GM12878 (cell line): ENCODE measurements at regions not wholly inside any gene's neighbourhood (a gene's known extent, or its start where the extent isn't known, plus 50 kb on each side); places are given as distances from the start of the nearest gene placed in this dataset.

ENCODE experiments used
- ATAC-seq: fragments of 200-7000 bp; cut with Tn5 transposase; 3 replicates; pipeline ENCODE4 v1.9.1; 2020; ENCODE audit warnings: mild to moderate bottlenecking, moderate library complexity
- BruUV-seq: library from RNA; stranded (reverse); fragments of 400-500 nt; replicated peaks from 2 replicates; lab custom pipeline; 2021; lab: Mats Ljungman, UMichigan
- CTCF ChIA-PET: fragments of 300-600 bp; sonication (Branson Sonifier 250); formaldehyde crosslinking; extraction: SDS; loops from one replicate; lab custom pipeline; 2021; ENCODE audit warnings: inconsistent platforms; lab: Yijun Ruan, JAX
- POLR2A ChIA-PET: fragments of 350-600 bp; formaldehyde crosslinking; extraction: SDS; loops from one replicate; lab custom pipeline; 2021; ENCODE audit warnings: inconsistent platforms; lab: Charles Lee
- RAD21 ChIA-PET: fragments of 300-600 bp; sonication (Branson Sonifier 250); formaldehyde crosslinking; loops from one replicate; lab custom pipeline; 2023; ENCODE audit warnings: antibody characterized with exemption; ENCODE audit not compliant: unreplicated experiment; lab: Charles Lee
- SMC1A ChIA-PET: fragments of 300-600 bp; sonication (Branson Sonifier 250); formaldehyde crosslinking; loops from one replicate; lab custom pipeline; 2023; ENCODE audit not compliant: unreplicated experiment, uncharacterized antibody; lab: Charles Lee
- DNase-seq: peaks from one replicate; pipeline ENCODE4 v3.0.0-alpha.2; 2011; ENCODE audit warnings: low read depth, low spot score
- FAIRE-seq: peaks from 3 replicates; lab custom pipeline; 2011; peaks lifted over from hg19 to GRCh38; lab: Jason Lieb, UNC
- H2AFZ ChIP-seq: 2 replicates; pipeline ENCODE4 v1.6.0; 2011; ENCODE audit warnings: low read depth, low read length, control low read depth; ENCODE audit not compliant: control insufficient read depth
- H3K27ac ChIP-seq: 2 replicates; pipeline ENCODE4 v1.5.1; 2011; ENCODE audit warnings: control low read depth; ENCODE audit not compliant: control insufficient read depth, insufficient read depth
- H3K27me3 ChIP-seq, 2 experiments: replicated peaks in 1 of 2; 2 replicates each; pipeline versions ENCODE4 v1.6.0 to v1.6.1; 2011; ENCODE audit warnings: low read length in 1 of 2; ENCODE audit not compliant: control insufficient read depth in 2 of 2, insufficient read depth in 2 of 2
- H3K36me3 ChIP-seq, 2 experiments: 2 replicates each; pipeline ENCODE4 v1.5.1; 2011; ENCODE audit warnings: low read length in 1 of 2; ENCODE audit not compliant: control insufficient read depth in 2 of 2, insufficient read depth in 2 of 2
- H3K4me1 ChIP-seq: 2 replicates; pipeline ENCODE4 v1.6.1; 2011; ENCODE audit warnings: mild to moderate bottlenecking, low read length, moderate library complexity, mixed read lengths; ENCODE audit not compliant: control insufficient read depth, insufficient read depth
- H3K4me2 ChIP-seq: 2 replicates; pipeline ENCODE4 v1.6.0; 2011; ENCODE audit warnings: control low read depth; ENCODE audit not compliant: control insufficient read depth, insufficient read depth
- H3K4me3 ChIP-seq: fragments of 200-600 bp; sonication (generic); 2 replicates; pipeline ENCODE4 v1.5.1; 2016
- H3K79me2 ChIP-seq: 2 replicates; pipeline ENCODE4 v1.6.0; 2011; ENCODE audit warnings: low read length; ENCODE audit not compliant: control insufficient read depth, insufficient read depth
- H3K9ac ChIP-seq: 2 replicates; pipeline ENCODE4 v1.8.0; 2011; ENCODE audit warnings: low read length, control low read depth, mixed read lengths; ENCODE audit not compliant: control insufficient read depth, insufficient read depth
- H3K9me3 ChIP-seq: replicated peaks from 3 replicates; pipeline ENCODE4 v1.5.1; 2011; ENCODE audit warnings: mild to moderate bottlenecking, low read length; ENCODE audit not compliant: control insufficient read depth, insufficient read depth
- H4K20me1 ChIP-seq: 2 replicates; pipeline ENCODE4 v1.6.0; 2011; ENCODE audit not compliant: control insufficient read depth, insufficient read depth
- CHD1 ChIP-seq: IDR thresholded peaks from 2 replicates; pipeline ENCODE4 v1.6.1; 2012; ENCODE audit warnings: low read depth, low read length, improper control_type of control experiment
- CHD4 ChIP-seq: fragments of 200-600 bp; sonication (generic); IDR thresholded peaks from 2 replicates; pipeline ENCODE4 v1.6.1; 2016; ENCODE audit warnings: mild to moderate bottlenecking
- CREM ChIP-seq: IDR thresholded peaks from 2 replicates; pipeline ENCODE4 v1.6.1; 2014; ENCODE audit warnings: antibody characterized with exemption, low read depth
- HCFC1 ChIP-seq: fragments of 150-350 bp; IDR thresholded peaks from 2 replicates; pipeline ENCODE4 v1.6.1; 2014; ENCODE audit warnings: low read length
- HDAC2 ChIP-seq: fragments of 200-600 bp; sonication (generic); IDR thresholded peaks from 2 replicates; pipeline ENCODE4 v1.6.1; 2017
- MTA3 ChIP-seq: IDR thresholded peaks from 2 replicates; pipeline ENCODE4 v1.6.1; 2012; ENCODE audit warnings: low read length, inconsistent platforms, borderline replicate concordance
- MXI1 ChIP-seq: fragments of 150-350 bp; IDR thresholded peaks from 2 replicates; pipeline ENCODE4 v1.6.1; 2011; ENCODE audit warnings: low read depth, mild to moderate bottlenecking, inconsistent platforms, low read length, improper control_type of control experiment
- TBL1XR1 ChIP-seq: IDR thresholded peaks from 2 replicates; pipeline ENCODE4 v1.6.1; 2012; ENCODE audit warnings: low read depth, low read length, improper control_type of control experiment
- ZNF207 ChIP-seq: fragments of 450-650 bp; IDR thresholded peaks from 2 replicates; pipeline ENCODE4 v1.6.1; 2014; ENCODE audit warnings: antibody characterized with exemption, mild to moderate bottlenecking, borderline replicate concordance
- ZZZ3 ChIP-seq: IDR thresholded peaks from 2 replicates; pipeline ENCODE4 v1.6.1; 2011; ENCODE audit warnings: low read depth; ENCODE audit not compliant: control insufficient read depth, insufficient read length
- WGBS: methylation state at CpG from one replicate; pipeline ENCODE4 v1.1.6; 2016; ENCODE audit warnings: low lambda C conversion rate; ENCODE audit not compliant: insufficient replicate concordance, insufficient coverage; ENCODE audit errors: missing lambda C conversion rate; 5-methylcytosine and 5-hydroxymethylcytosine counted together
- in situ Hi-C: fragments of 300-500 bp; cut with MboI; formaldehyde crosslinking; loops from 9 replicates; pipeline ENCODE4 v1.14.3; 2018; ENCODE audit warnings: mixed read lengths
- intact Hi-C: fragments of 100-400 bp; cut with micrococcal nuclease; formaldehyde crosslinking; loops from one replicate; pipeline ENCODE4 v1.14.2; 2022; ENCODE audit not compliant: unreplicated experiment
- TF ChIP-seq, protein P1 (sequence below): fragments of 450-650 bp; formaldehyde crosslinking; IDR thresholded peaks from 2 replicates; pipeline ENCODE4 v1.4.0; 2020; ENCODE audit warnings: mild to moderate bottlenecking, moderate library complexity
- TF ChIP-seq, protein P2 (sequence below): IDR thresholded peaks from 2 replicates; pipeline ENCODE4 v1.6.1; 2011; ENCODE audit warnings: low read depth, mild to moderate bottlenecking, low read length, moderate library complexity, borderline replicate concordance; ENCODE audit errors: extremely low read depth

DNA sequence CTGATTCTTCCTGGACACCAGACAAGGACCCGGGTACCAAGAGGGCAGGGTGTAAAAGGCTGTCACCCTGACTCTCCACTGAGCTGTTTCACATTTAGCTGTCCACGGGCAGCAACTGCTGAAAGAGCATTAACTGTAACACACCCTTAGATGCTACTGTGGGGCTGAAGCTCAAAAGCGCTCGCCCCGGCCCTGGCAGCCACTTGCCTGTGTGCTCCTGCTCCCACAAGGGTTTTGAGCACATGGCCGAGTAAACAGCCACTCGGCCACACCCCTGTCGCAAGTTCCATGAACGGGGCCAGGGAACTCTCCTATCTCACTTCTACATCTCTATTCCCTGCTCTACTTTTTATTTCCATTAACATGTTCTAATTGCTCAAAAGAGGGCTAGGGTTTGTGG lies 421.7 kb downstream of the TUSC7 start:
- Histone ChIP-seq H3K27ac (no peak overlapping the region), H3K9me3 (no peaks in the 10 kb centered on the region), H3K79me2 (no peaks in the 10 kb centered on the region), H4K20me1 (no peaks in the 10 kb centered on the region), H3K27me3 (no peaks in the 10 kb centered on the region), H3K4me3 (no peak overlapping the region), H3K4me1 (no peaks in the 10 kb centered on the region), H3K9ac (no peak overlapping the region), H3K36me3 (no peaks in the 10 kb centered on the region), H3K4me2 (no peak overlapping the region), H2AFZ (no peak overlapping the region)
- ATAC-seq = no peak
- TF ChIP-seq, protein P1, sequence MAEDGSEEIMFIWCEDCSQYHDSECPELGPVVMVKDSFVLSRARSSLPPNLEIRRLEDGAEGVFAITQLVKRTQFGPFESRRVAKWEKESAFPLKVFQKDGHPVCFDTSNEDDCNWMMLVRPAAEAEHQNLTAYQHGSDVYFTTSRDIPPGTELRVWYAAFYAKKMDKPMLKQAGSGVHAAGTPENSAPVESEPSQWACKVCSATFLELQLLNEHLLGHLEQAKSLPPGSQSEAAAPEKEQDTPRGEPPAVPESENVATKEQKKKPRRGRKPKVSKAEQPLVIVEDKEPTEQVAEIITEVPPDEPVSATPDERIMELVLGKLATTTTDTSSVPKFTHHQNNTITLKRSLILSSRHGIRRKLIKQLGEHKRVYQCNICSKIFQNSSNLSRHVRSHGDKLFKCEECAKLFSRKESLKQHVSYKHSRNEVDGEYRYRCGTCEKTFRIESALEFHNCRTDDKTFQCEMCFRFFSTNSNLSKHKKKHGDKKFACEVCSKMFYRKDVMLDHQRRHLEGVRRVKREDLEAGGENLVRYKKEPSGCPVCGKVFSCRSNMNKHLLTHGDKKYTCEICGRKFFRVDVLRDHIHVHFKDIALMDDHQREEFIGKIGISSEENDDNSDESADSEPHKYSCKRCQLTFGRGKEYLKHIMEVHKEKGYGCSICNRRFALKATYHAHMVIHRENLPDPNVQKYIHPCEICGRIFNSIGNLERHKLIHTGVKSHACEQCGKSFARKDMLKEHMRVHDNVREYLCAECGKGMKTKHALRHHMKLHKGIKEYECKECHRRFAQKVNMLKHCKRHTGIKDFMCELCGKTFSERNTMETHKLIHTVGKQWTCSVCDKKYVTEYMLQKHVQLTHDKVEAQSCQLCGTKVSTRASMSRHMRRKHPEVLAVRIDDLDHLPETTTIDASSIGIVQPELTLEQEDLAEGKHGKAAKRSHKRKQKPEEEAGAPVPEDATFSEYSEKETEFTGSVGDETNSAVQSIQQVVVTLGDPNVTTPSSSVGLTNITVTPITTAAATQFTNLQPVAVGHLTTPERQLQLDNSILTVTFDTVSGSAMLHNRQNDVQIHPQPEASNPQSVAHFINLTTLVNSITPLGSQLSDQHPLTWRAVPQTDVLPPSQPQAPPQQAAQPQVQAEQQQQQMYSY (CRISPR knock-in tag) = no peak
- FAIRE-seq = no peak
- BruUV-seq = no TSS peak
- CTCF ChIA-PET = no interaction called here
- intact Hi-C loops = no loop called here
- DNase-seq = no peak
- RAD21 ChIA-PET = no interaction called here
- WGBS = 37% methylated on average over 9 of the region's 9 CpGs
- POLR2A ChIA-PET = interaction anchor here (1.1 kb wide), 1 partner anchor 17 kb away, joined by 3 read pairs; no protein-coding TSS in a partner anchor
- SMC1A ChIA-PET = interaction anchor here (1.2 kb wide), 1 partner anchor 9 kb away, joined by 3 read pairs; no protein-coding TSS in a partner anchor
- in situ Hi-C loops = no loop called here

DNA sequence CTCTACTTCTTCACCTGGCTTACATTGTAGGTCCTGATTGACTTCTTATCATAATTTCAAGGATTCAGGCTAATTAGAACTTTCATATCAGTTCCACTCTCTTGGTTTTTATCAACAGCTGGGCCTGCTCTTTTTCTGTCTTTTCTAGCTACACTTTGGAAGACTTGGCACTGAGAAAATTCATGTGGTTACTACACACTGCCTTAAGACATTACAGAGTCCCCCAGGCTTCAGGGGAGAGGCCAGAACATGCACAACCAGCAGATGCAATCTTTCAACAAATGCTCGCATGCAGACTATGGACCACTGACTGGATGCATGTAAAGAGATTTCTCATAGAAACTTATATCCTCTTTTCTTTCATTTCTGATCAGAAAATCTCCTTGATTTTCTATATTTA lies 423.5 kb downstream of the TUSC7 start:
- in situ Hi-C loops = no loop called here
- intact Hi-C loops = no loop called here
- no peak for TF ChIP-seq HDAC2
- TF ChIP-seq CHD1 = no peak
- no peak for TF ChIP-seq MXI1
- TF ChIP-seq MTA3 = no peak
- no peak for TF ChIP-seq TBL1XR1
- TF ChIP-seq, protein P2, sequence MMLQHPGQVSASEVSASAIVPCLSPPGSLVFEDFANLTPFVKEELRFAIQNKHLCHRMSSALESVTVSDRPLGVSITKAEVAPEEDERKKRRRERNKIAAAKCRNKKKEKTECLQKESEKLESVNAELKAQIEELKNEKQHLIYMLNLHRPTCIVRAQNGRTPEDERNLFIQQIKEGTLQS = no peak
- no peak for TF ChIP-seq ZNF207
- no peak for TF ChIP-seq CREM
- no peak for TF ChIP-seq CHD4
- no peak for TF ChIP-seq ZZZ3
- TF ChIP-seq HCFC1 = no peak

More for the DNA sequence above, 423.5 kb downstream of the TUSC7 start:
- no peaks in the 10 kb centered on the region for H3K27me3 ChIP-seq
- H3K27ac ChIP-seq = no peak overlapping the region
- no peaks in the 10 kb centered on the region for H3K79me2 ChIP-seq
- H2AFZ ChIP-seq = no peak overlapping the region
- ChIA-PET CTCF (no interaction called here), RAD21 (no interaction called here), SMC1A (no interaction called here), POLR2A (no interaction called here)
- no peaks in the 10 kb centered on the region for H4K20me1 ChIP-seq
- H3K4me1 ChIP-seq = no peaks in the 10 kb centered on the region
- ATAC-seq (no peak), FAIRE-seq (no peak), DNase-seq (no peak)
- no TSS peak for BruUV-seq
- WGBS = 50% methylated on average over 1 of the region's 1 CpG
- H3K4me3 ChIP-seq = no peak overlapping the region
- H3K4me2 ChIP-seq = no peak overlapping the region
- H3K9ac ChIP-seq = no peak overlapping the region
- no peaks in the 10 kb centered on the region for H3K9me3 ChIP-seq
- no peaks in the 10 kb centered on the region for H3K36me3 ChIP-seq
